ENCODE measurements at regions not wholly inside any gene's neighbourhood (a gene's known extent, or its start where the extent isn't known, plus 50 kb on each side); places are given as distances from the start of the nearest gene placed in this dataset.

DNA sequence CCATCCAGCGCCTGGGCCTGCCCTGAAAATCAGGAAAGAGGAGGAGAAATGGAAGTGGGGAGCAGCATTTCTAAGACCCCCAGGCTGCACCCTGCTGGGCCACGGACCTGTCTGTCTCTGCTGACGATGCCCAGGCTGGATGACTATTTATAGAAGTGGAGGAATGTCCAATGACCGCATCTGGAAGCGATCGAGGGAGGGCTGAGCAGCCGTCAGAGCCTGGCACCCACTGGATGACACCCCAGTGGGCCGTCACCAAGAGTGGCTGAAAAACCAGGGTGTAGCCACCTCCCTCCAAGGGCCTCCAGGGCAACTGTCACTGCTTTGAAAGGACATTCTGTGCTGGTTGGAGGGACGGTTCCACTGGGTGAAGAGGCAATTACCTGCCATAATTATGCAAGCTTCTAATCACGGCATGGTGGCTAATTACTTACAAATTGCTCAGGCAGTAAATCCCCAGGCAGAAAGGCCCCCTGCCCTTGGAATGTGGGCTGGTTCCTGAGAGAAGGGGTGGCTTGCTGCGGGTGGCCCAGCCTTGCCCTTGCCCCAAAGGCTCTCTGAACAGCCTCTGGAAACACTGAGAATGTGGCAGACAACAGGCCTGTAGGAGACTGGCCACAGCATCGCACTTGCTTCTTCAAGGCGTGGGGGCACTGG lies 332.1 kb downstream of the C16orf95 start:
- Histone ChIP-seq H4K5ac (ENCODE audit: low read length) (no peak overlapping the region), H3K4me3 (ENCODE audit: low read length) (no peak overlapping the region), H3K18ac (ENCODE audit: low read length) (no peak overlapping the region), H3K27me3 (ENCODE audit: insufficient read depth, low read length, poor library complexity) (no peaks in the 10 kb centered on the region), H2BK5ac (ENCODE audit: low read length) (no peak overlapping the region), H4K8ac (ENCODE audit: low read depth, low read length) (no peak overlapping the region), H3K23ac (ENCODE audit: low read length) (no peak overlapping the region), H3K4ac (ENCODE audit: low read depth, low read length) (no peak overlapping the region), H3K4me2 (ENCODE audit: low read length) (no peak overlapping the region), H3K79me2 (ENCODE audit: control insufficient read depth, insufficient read depth, low read length) (no peaks in the 10 kb centered on the region), H2AK5ac (ENCODE audit: low read length) (no peak overlapping the region), H2BK120ac (ENCODE audit: low read depth, low read length) (no peak overlapping the region), H3K27ac (ENCODE audit: low read depth, low read length) (no peak overlapping the region), H3K36me3 (ENCODE audit: control insufficient read depth, insufficient read depth, low read length) (no peaks in the 10 kb centered on the region), H3K4me1 (ENCODE audit: control insufficient read depth, low read depth, low read length) (peaks cover 3% of the 10 kb centered on the region), H3K79me1 (ENCODE audit: low read length) (no peaks in the 10 kb centered on the region), H2BK15ac (replicated peaks; ENCODE audit: low read depth) (no peak overlapping the region), H3K9ac (ENCODE audit: low read length) (no peak overlapping the region), H3K56ac (ENCODE audit: low read length) (no peak overlapping the region)
- WGBS (ENCODE audit: extremely low coverage, insufficient coverage, low lambda C conversion rate), result no CpG with 5 or more reads among the region's 13 CpGs
- peak; percentile 84 for DNase-seq

DNA sequence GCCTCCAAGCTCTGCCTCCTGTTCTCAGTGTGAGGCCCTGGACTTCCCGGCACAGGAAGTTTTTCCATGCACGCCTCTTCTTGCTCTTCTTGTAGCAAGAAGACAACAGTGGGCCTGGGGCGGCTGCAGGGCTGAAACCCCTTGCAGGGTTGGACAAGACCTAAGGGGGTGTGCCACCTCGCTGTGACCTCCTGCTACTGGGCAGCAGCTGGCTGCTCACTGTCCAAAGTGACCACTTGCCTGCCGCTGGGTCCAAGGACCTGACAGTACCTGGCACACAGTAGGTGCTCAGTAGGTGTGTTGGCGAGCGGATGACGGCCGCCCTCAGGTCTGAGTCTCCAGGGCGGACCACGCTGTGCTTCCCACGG lies 331.6 kb downstream of the C16orf95 start:
- H3K56ac ChIP-seq (ENCODE audit: low read length), result no peak overlapping the region
- no peak overlapping the region for H2BK5ac ChIP-seq (ENCODE audit: low read length)
- H3K36me3 ChIP-seq (ENCODE audit: control insufficient read depth, insufficient read depth, low read length), result no peaks in the 10 kb centered on the region
- no peak for DNase-seq
- H4K5ac ChIP-seq (ENCODE audit: low read length), result no peak overlapping the region
- no peak overlapping the region for H3K4me2 ChIP-seq (ENCODE audit: low read length)
- H3K9ac ChIP-seq (ENCODE audit: low read length), result no peak overlapping the region
- no peak overlapping the region for H3K4me3 ChIP-seq (ENCODE audit: low read length)
- H2BK15ac ChIP-seq (replicated peaks; ENCODE audit: low read depth), result no peak overlapping the region
- no peak overlapping the region for H3K23ac ChIP-seq (ENCODE audit: low read length)
- no peak overlapping the region for H3K18ac ChIP-seq (ENCODE audit: low read length)
- WGBS (ENCODE audit: extremely low coverage, insufficient coverage, low lambda C conversion rate), result no CpG with 5 or more reads among the region's 12 CpGs
- no peak overlapping the region for H3K4ac ChIP-seq (ENCODE audit: low read depth, low read length)
- no peak overlapping the region for H2AK5ac ChIP-seq (ENCODE audit: low read length)
- no peak overlapping the region for H2BK120ac ChIP-seq (ENCODE audit: low read depth, low read length)
- no peaks in the 10 kb centered on the region for H3K79me1 ChIP-seq (ENCODE audit: low read length)
- H3K4me1 ChIP-seq (ENCODE audit: control insufficient read depth, low read depth, low read length), result peaks cover 3% of the 10 kb centered on the region
- no peaks in the 10 kb centered on the region for H3K79me2 ChIP-seq (ENCODE audit: control insufficient read depth, insufficient read depth, low read length)
- H4K8ac ChIP-seq (ENCODE audit: low read depth, low read length), result no peak overlapping the region
- no peak overlapping the region for H3K27ac ChIP-seq (ENCODE audit: low read depth, low read length)
- no peaks in the 10 kb centered on the region for H3K27me3 ChIP-seq (ENCODE audit: insufficient read depth, low read length, poor library complexity)

DNA sequence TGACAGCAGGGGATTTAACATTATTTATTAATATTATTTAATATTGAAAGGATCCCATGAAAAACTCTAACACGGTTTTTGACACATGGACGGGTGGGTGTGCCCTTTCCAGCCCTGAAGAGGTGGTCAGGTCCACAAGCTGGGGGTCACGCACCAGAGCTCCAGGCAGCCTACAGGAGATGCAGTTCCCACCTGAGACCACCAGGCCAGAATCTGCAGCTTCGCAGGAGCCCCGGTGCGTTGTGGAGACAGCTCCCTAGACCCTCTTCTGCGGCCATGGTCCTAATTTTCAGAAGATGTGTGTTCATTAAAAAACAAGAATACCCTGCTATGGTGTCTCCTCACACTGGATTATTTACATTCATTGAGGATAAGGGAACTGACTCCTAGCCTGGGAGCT lies 331.1 kb downstream of the C16orf95 start:
- H3K56ac ChIP-seq (ENCODE audit: low read length), result no peak overlapping the region
- H3K36me3 ChIP-seq (ENCODE audit: control insufficient read depth, insufficient read depth, low read length), result no peaks in the 10 kb centered on the region
- no peak overlapping the region for H4K8ac ChIP-seq (ENCODE audit: low read depth, low read length)
- no CpG with 5 or more reads among the region's 7 CpGs for WGBS (ENCODE audit: extremely low coverage, insufficient coverage, low lambda C conversion rate)
- H2BK120ac ChIP-seq (ENCODE audit: low read depth, low read length), result no peak overlapping the region
- H3K4me3 ChIP-seq (ENCODE audit: low read length), result no peak overlapping the region
- H3K23ac ChIP-seq (ENCODE audit: low read length), result no peak overlapping the region
- H3K4ac ChIP-seq (ENCODE audit: low read depth, low read length), result no peak overlapping the region
- H3K27ac ChIP-seq (ENCODE audit: low read depth, low read length), result no peak overlapping the region
- no peaks in the 10 kb centered on the region for H3K79me1 ChIP-seq (ENCODE audit: low read length)
- no peak overlapping the region for H3K18ac ChIP-seq (ENCODE audit: low read length)
- H2BK5ac ChIP-seq (ENCODE audit: low read length), result no peak overlapping the region
- H3K4me2 ChIP-seq (ENCODE audit: low read length), result no peak overlapping the region
- no peak for DNase-seq
- no peaks in the 10 kb centered on the region for H3K79me2 ChIP-seq (ENCODE audit: control insufficient read depth, insufficient read depth, low read length)
- H3K27me3 ChIP-seq (ENCODE audit: insufficient read depth, low read length, poor library complexity), result no peaks in the 10 kb centered on the region
- no peak overlapping the region for H3K9ac ChIP-seq (ENCODE audit: low read length)
- H2BK15ac ChIP-seq (replicated peaks; ENCODE audit: low read depth), result no peak overlapping the region
- H4K5ac ChIP-seq (ENCODE audit: low read length), result no peak overlapping the region
- peaks cover 3% of the 10 kb centered on the region for H3K4me1 ChIP-seq (ENCODE audit: control insufficient read depth, low read depth, low read length)
- no peak overlapping the region for H2AK5ac ChIP-seq (ENCODE audit: low read length)

DNA sequence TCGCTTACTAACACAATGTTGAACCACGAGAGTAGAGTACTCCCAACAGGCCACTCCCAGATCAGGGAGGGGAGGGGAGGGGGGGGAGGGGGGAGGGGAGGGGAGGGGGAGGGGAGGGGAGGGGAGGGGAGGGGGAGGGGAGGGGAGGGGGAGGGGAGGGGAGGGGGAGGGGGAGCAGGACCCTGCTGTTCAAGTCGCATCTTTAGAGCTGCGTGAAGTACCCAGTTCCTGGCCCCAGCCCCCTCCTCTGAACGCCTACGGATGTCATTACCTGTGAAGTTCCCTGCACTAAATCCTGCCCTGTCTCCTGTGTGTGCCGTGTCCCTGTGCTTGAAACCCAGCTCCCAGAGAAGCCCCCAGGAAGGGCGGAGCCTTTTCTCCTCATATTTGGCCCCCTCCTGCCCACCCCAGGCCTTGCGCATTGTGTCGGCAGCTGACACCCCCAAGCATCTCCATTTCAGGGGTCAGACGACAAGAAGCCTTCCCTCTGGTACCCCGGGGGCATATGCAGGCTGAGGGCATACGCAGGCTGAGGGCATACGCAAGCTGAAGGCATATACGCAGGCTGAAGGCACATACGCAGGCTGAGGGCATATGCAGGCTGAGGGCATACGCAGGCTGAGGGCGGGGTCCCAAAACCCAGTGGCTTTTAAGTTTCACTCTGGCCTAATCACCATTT lies 330.2 kb downstream of the C16orf95 start:
- Histone ChIP-seq H2BK15ac (replicated peaks; ENCODE audit: low read depth) (no peak overlapping the region), H2BK5ac (ENCODE audit: low read length) (no peak overlapping the region), H3K23ac (ENCODE audit: low read length) (no peak overlapping the region), H2AK5ac (ENCODE audit: low read length) (no peak overlapping the region), H3K36me3 (ENCODE audit: control insufficient read depth, insufficient read depth, low read length) (no peaks in the 10 kb centered on the region), H3K27me3 (ENCODE audit: insufficient read depth, low read length, poor library complexity) (no peaks in the 10 kb centered on the region), H3K56ac (ENCODE audit: low read length) (no peak overlapping the region), H3K79me1 (ENCODE audit: low read length) (no peaks in the 10 kb centered on the region), H3K4ac (ENCODE audit: low read depth, low read length) (no peak overlapping the region), H3K79me2 (ENCODE audit: control insufficient read depth, insufficient read depth, low read length) (no peaks in the 10 kb centered on the region), H3K4me3 (ENCODE audit: low read length) (no peak overlapping the region), H3K27ac (ENCODE audit: low read depth, low read length) (no peak overlapping the region), H3K4me2 (ENCODE audit: low read length) (no peak overlapping the region), H3K18ac (ENCODE audit: low read length) (no peak overlapping the region), H2BK120ac (ENCODE audit: low read depth, low read length) (no peak overlapping the region), H4K5ac (ENCODE audit: low read length) (no peak overlapping the region), H3K9ac (ENCODE audit: low read length) (no peak overlapping the region), H3K4me1 (ENCODE audit: control insufficient read depth, low read depth, low read length) (peaks cover 3% of the 10 kb centered on the region), H4K8ac (ENCODE audit: low read depth, low read length) (no peak overlapping the region)
- no peak for DNase-seq
- no CpG with 5 or more reads among the region's 18 CpGs for whole genome bisulfite sequencing (ENCODE audit: extremely low coverage, insufficient coverage, low lambda C conversion rate)

DNA sequence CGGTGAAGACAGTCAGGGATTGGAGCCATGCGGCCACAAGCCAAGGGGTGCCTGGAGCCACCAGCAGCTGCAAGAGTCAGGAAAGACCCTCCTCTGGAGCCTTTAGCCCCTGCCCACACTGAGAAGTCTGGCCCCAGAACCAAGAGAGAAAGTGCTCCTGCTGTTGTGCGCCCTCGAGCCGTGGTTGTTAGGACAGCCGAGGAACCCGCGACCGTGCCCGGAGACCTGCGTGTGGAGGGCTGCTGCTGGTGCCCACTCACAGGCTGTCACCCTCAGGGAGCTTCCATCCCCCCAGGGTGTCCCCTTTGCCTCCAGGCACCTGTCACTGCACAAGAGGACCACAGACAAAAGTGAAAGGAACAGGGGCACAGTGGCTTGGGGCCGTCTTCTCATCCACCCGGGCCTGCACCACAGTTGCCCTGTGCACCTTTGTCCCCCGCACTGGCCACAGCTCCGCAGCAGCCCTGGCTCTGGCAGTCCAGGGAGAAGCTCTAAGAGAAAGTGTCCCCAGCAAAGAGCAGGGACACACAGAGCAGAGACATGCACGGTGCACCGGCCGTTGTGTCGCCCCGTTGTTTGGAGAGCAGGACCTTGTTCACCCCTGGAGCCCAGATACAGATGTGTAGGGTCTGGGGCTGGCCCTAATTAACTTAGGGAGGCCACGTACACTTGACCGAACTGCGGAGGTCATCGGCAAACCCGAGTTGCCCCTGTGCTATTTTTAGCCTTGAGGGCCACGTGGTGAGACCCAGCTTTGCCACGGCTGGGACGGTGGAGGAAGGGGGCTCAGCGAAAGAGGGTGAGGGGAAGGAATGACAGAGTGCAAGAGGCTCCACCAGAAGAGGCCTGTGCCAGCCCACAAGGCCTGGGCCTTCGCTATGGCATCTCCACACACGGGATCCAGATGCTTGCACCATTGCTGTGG lies 329.2 kb downstream of the C16orf95 start:
- H3K4me3 ChIP-seq (ENCODE audit: low read length), result no peak overlapping the region
- no peak overlapping the region for H3K9ac ChIP-seq (ENCODE audit: low read length)
- no peak overlapping the region for H3K23ac ChIP-seq (ENCODE audit: low read length)
- H3K27ac ChIP-seq (ENCODE audit: low read depth, low read length), result no peak overlapping the region
- H2BK120ac ChIP-seq (ENCODE audit: low read depth, low read length), result no peak overlapping the region
- no peaks in the 10 kb centered on the region for H3K79me1 ChIP-seq (ENCODE audit: low read length)
- no peak overlapping the region for H3K18ac ChIP-seq (ENCODE audit: low read length)
- no peak overlapping the region for H3K56ac ChIP-seq (ENCODE audit: low read length)
- no peaks in the 10 kb centered on the region for H3K79me2 ChIP-seq (ENCODE audit: control insufficient read depth, insufficient read depth, low read length)
- no peak overlapping the region for H4K8ac ChIP-seq (ENCODE audit: low read depth, low read length)
- H2BK5ac ChIP-seq (ENCODE audit: low read length), result no peak overlapping the region
- H3K36me3 ChIP-seq (ENCODE audit: control insufficient read depth, insufficient read depth, low read length), result no peaks in the 10 kb centered on the region
- H2AK5ac ChIP-seq (ENCODE audit: low read length), result no peak overlapping the region
- no peak overlapping the region for H2BK15ac ChIP-seq (replicated peaks; ENCODE audit: low read depth)
- H3K4me2 ChIP-seq (ENCODE audit: low read length), result no peak overlapping the region
- H4K5ac ChIP-seq (ENCODE audit: low read length), result no peak overlapping the region
- peaks cover 3% of the 10 kb centered on the region for H3K4me1 ChIP-seq (ENCODE audit: control insufficient read depth, low read depth, low read length)
- WGBS (ENCODE audit: extremely low coverage, insufficient coverage, low lambda C conversion rate), result no CpG with 5 or more reads among the region's 31 CpGs
- no peak for DNase-seq
- H3K27me3 ChIP-seq (ENCODE audit: insufficient read depth, low read length, poor library complexity), result no peaks in the 10 kb centered on the region
- no peak overlapping the region for H3K4ac ChIP-seq (ENCODE audit: low read depth, low read length)
